Smooth muscle cell (in vitro differentiated cells): ENCODE measurements at regions not wholly inside any gene's neighbourhood (a gene's known extent, or its start where the extent isn't known, plus 50 kb on each side); places are given as distances from the start of the nearest gene placed in this dataset.
"Not testable (repeated sequence)": the region's sequence is repeated elsewhere in the genome, so short reads cannot be mapped to it uniquely, and the experiment has no call there.

Experiments
- DNase-seq: peaks from one replicate; lab custom pipeline; 2025; ENCODE audit not compliant: unreplicated experiment; lab: John Stamatoyannopoulos, UW
- H2AFZ ChIP-seq: fragments of 200-600 bp; sonication (generic); 2 replicates; pipeline ENCODE4 v1.6.0; 2016; ENCODE audit warnings: antibody characterized with exemption, low read depth, mild to moderate bottlenecking
- H3F3A ChIP-seq: fragments of 200-600 bp; sonication (generic); 2 replicates; pipeline ENCODE4 v1.6.0; 2017; ENCODE audit warnings: antibody characterized with exemption, low read depth
- H3K27ac ChIP-seq: fragments of 200-600 bp; sonication (generic); 2 replicates; pipeline ENCODE4 v1.5.1; 2016; ENCODE audit warnings: low read depth, mild to moderate bottlenecking
- H3K27me3 ChIP-seq: fragments of 200-600 bp; sonication (generic); 2 replicates; pipeline ENCODE4 v1.6.1; 2016; ENCODE audit warnings: low read depth, mild to moderate bottlenecking
- H3K36me3 ChIP-seq: fragments of 200-600 bp; sonication (generic); 2 replicates; pipeline ENCODE4 v1.5.1; 2016; ENCODE audit warnings: low read depth
- H3K4me1 ChIP-seq: fragments of 200-600 bp; sonication (generic); 2 replicates; pipeline ENCODE4 v1.5.1; 2016; ENCODE audit warnings: low read depth
- H3K4me2 ChIP-seq: fragments of 200-600 bp; sonication (generic); 2 replicates; pipeline ENCODE4 v1.6.0; 2016; ENCODE audit warnings: mild to moderate bottlenecking
- H3K4me3 ChIP-seq: fragments of 200-600 bp; sonication (generic); 2 replicates; pipeline ENCODE4 v1.5.1; 2016; ENCODE audit warnings: mild to moderate bottlenecking
- H3K79me2 ChIP-seq: fragments of 200-600 bp; sonication (generic); 2 replicates; pipeline ENCODE4 v1.6.0; 2016; ENCODE audit warnings: low read depth, mild to moderate bottlenecking
- H3K9ac ChIP-seq: fragments of 200-600 bp; sonication (generic); 2 replicates; pipeline ENCODE4 v1.6.0; 2016; ENCODE audit warnings: low read depth
- H3K9me3 ChIP-seq: fragments of 200-600 bp; sonication (generic); replicated peaks from 2 replicates; pipeline ENCODE4 v1.5.1; 2016; ENCODE audit warnings: low read depth
- H4K20me1 ChIP-seq: fragments of 200-600 bp; sonication (generic); 2 replicates; pipeline ENCODE4 v1.6.0; 2016; ENCODE audit warnings: low read depth
- WGBS: methylation state at CpG from one replicate; pipeline ENCODE4 v1.1.7; 2016; ENCODE audit warnings: low lambda C conversion rate; 5-methylcytosine and 5-hydroxymethylcytosine counted together
- TF ChIP-seq, protein P1 (sequence below): fragments of 200-600 bp; sonication (generic); IDR thresholded peaks from 2 replicates; pipeline ENCODE4 v1.5.1; 2017; ENCODE audit warnings: borderline replicate concordance, mild to moderate bottlenecking, antibody characterized with exemption; ENCODE audit not compliant: insufficient read depth, poor library complexity, severe bottlenecking

DNA sequence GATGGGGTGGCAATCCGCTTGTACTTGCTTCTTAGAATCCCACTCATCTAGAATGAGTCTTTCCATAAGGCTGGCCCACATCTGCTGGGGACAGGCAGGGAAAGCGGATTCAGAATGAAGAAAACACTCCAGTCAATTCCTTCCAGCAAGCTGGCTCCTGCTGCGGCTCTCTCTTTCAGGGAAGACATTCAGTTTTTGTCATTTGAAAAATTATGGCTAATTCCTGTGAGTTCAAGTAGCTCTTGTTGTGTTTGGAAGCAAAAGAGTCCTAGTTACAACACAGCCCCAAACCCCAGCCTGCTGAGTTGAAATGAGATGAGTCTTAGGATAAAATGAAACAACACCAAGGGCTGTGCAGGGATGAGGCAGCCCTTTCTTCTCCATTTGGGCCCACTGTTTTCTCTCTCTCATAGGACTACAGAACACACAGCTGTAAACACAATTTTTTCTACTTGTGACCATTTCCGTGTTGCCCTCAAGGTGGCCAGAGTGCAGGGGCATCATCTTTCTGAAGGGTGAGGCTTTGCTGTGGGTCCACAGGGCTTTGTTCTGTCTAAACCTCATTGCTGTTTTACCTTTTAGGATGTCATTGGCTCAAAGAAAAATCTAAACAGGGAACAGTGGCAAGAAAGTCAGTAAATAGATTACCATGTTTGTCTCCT is 90.8 kb upstream of the EEPD1 start:
- Histone ChIP-seq H3F3A (no peaks in the 10 kb centered on the region), H3K27ac (no peak overlapping the region), H3K27me3 (no peaks in the 10 kb centered on the region), H3K4me3 (no peak overlapping the region), H3K4me1 (no peaks in the 10 kb centered on the region), H3K9me3 (no peaks in the 10 kb centered on the region), H4K20me1 (no peaks in the 10 kb centered on the region), H3K9ac (no peak overlapping the region), H3K79me2 (no peaks in the 10 kb centered on the region), H2AFZ (no peak overlapping the region), H3K36me3 (no peaks in the 10 kb centered on the region), H3K4me2 (no peak overlapping the region)
- TF ChIP-seq, protein P1, sequence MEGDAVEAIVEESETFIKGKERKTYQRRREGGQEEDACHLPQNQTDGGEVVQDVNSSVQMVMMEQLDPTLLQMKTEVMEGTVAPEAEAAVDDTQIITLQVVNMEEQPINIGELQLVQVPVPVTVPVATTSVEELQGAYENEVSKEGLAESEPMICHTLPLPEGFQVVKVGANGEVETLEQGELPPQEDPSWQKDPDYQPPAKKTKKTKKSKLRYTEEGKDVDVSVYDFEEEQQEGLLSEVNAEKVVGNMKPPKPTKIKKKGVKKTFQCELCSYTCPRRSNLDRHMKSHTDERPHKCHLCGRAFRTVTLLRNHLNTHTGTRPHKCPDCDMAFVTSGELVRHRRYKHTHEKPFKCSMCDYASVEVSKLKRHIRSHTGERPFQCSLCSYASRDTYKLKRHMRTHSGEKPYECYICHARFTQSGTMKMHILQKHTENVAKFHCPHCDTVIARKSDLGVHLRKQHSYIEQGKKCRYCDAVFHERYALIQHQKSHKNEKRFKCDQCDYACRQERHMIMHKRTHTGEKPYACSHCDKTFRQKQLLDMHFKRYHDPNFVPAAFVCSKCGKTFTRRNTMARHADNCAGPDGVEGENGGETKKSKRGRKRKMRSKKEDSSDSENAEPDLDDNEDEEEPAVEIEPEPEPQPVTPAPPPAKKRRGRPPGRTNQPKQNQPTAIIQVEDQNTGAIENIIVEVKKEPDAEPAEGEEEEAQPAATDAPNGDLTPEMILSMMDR, result no peak
- DNase-seq, result no peak
- 83% methylated on average over 4 of the region's 4 CpGs for WGBS

- WGBS, result 86% methylated on average over 3 of the region's 3 CpGs
- Histone ChIP-seq H4K20me1 (no peaks in the 10 kb centered on the region), H3F3A (no peaks in the 10 kb centered on the region), H3K27me3 (no peaks in the 10 kb centered on the region), H3K79me2 (no peaks in the 10 kb centered on the region), H3K9me3 (no peaks in the 10 kb centered on the region), H3K4me2 (no peak overlapping the region), H3K27ac (no peak overlapping the region), H3K36me3 (no peaks in the 10 kb centered on the region), H3K9ac (no peak overlapping the region), H2AFZ (no peak overlapping the region), H3K4me1 (no peaks in the 10 kb centered on the region), H3K4me3 (no peak overlapping the region)
- TF ChIP-seq, protein P1, result no peak
- no peak for DNase-seq
Measured at GRCh38 chr7:36064676-36065075, 88.4 kb upstream of the EEPD1 start.

DNA sequence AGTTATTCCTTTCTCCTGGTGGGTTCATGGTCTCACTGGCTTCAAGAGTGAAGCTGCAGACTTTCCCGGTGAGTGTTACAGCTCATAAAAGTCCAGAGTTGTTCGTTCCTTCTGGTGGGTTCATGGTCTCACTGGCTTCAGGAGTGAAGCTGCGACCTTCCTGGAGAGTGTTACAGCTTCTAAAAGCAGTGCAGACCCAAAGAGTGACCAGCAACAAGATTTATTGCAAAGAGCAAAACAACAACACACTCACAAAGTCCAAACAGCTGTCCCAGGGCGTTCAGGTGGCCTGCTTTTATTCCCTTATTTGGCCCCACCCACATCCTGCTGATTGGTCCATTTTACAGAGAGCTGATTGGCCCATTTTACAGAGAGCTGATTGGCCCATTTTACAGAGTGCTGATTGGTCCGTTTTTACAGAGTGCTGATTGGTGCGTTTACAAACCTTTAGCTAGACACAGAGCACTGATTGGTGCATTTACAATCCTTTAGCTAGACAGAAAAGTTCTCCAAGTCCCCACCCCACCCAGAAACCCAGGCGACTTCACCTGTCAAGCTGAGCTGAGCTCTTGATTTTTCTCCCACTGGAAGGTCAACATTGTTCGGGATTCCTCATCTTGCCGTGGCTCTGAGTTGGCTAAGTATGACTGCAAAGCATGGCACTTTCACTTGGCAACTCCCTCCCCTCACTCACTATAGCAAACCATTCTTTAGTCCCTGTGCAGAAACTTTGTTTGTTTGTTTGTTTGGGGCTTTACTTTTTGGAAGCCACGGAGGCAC is 87.3 kb upstream of the EEPD1 start:
- not testable (repeated sequence) for H3K4me2 ChIP-seq, H3K27ac ChIP-seq, H2AFZ ChIP-seq, H4K20me1 ChIP-seq, H3K27me3 ChIP-seq, H3K36me3 ChIP-seq, H3K9me3 ChIP-seq, H3K4me3 ChIP-seq, H3K79me2 ChIP-seq, H3K4me1 ChIP-seq, H3F3A ChIP-seq, H3K9ac ChIP-seq, DNase-seq
- WGBS, result 92% methylated on average over 10 of the region's 10 CpGs

GRCh38 chr7:36066343-36066664 is 86.8 kb upstream of the EEPD1 start:
- no peaks in the 10 kb centered on the region for H3K36me3 ChIP-seq
- H3K79me2 ChIP-seq, result no peaks in the 10 kb centered on the region
- H3K27ac ChIP-seq, result no peak overlapping the region
- no peak overlapping the region for H3K4me2 ChIP-seq
- no peak overlapping the region for H2AFZ ChIP-seq
- H3K4me1 ChIP-seq, result no peaks in the 10 kb centered on the region
- WGBS, result 98% methylated on average over 3 of the region's 3 CpGs
- no peak for DNase-seq
- no peaks in the 10 kb centered on the region for H3K9me3 ChIP-seq
- H3K9ac ChIP-seq, result no peak overlapping the region
- H4K20me1 ChIP-seq, result no peaks in the 10 kb centered on the region
- H3K27me3 ChIP-seq, result no peaks in the 10 kb centered on the region
- H3K4me3 ChIP-seq, result no peak overlapping the region
- no peaks in the 10 kb centered on the region for H3F3A ChIP-seq
- TF ChIP-seq, protein P1, result no peak
